DMS153 (cell line): ENCODE measurements at regions not wholly inside any gene's neighbourhood (a gene's known extent, or its start where the extent isn't known, plus 50 kb on each side); places are given as distances from the start of the nearest gene placed in this dataset.
A peak's percentile ranks its signal among the peaks of the same experiment; 100 is the strongest.
"Not testable (repeated sequence)": the region's sequence is repeated elsewhere in the genome, so short reads cannot be mapped to it uniquely, and the experiment has no call there.

Experiments used
- DNase-seq: peaks from one replicate; lab custom pipeline; 2025; lab: John Stamatoyannopoulos, UW

DNA sequence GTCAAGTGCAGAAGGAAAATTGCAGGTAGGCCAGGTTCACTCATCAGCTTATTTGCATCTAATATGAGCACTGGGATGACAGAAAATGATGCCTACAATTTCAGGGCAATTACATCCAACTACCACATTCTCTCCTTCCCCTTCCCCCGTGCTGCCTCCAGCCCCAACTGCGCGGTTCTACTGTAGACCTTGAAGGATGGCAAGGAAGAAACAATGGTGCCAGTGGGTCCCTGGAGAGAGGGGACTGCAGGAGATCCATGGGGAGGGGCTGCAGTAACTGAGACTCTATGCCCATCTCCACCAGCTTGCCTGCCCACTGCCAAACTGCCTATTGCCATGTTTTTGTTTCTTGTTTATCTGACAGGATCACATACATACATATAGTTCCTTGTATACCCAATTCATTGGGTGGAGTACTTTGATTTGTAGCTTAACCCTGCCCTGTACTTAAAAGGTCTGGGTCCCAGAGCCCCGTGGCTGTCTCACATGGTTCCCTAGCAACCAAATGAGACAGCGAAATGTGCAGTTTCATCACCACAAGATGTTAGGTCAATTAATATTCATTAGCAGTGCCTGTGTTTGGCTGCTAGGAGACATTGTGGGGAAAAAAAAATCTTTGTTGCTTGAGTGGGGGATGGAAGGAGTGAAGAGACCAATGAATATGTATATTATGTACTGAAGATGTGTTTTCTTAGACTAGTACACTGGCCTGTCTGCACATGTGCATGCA lies 253.5 kb upstream of the PLET1 start:
- DNase-seq = peak; percentile 76

DNA sequence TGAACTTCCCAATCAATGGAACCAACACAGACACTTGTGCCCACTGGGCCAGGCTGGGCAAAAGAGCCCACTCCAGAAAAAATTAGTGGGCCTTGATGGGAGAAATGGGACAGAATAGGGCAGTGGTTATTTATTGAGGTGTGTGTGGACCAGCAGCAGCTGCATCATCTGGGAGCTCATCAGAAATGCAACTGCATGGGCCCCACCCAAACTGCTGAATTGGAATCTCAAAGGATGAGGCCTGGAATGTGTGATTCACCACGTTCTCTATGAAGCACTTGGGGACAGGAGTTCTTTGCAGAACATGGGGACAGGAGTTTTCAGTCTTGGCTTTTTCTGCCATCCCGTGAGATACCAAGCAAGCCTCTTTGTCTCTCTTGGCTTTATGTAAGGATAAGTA lies 255.6 kb upstream of the PLET1 start:
- no peak for DNase-seq

DNA sequence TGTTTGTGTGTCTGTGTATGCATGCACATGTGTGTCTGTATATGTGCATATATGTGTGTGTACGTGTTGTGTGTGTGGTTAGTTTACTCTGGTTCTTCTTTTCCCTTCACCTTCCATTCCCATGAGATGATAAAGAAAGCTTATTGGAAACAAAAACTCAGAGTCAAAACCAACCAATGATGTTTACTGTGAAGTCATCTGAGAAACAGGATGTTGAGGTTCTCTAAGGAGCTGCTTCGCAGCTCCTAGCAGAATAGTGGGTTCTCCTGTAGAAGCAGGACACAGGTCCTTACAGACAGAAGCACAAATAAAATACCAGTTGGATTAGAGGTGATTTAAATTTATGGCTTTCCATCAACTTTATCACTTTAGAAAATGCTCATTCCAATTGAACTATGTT lies 256.1 kb upstream of the PLET1 start:
- DNase-seq = no peak

DNA sequence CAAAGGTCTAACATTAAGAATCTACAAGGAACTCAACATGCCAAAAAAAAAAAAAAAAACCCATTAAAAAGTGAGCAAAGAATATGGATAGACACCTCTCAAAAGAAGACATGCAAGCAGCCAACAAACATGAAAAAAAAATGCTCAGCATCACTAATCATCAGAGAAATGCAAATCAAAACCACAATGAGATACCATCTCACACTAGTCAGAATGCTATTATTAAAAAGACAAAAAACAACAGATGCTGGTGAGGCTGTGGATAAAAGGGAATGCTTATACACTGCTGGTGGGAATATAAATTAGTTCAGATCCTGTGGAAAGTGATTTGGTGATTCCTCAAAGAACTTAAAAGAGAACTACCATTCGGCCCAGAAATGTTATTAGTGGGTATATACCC lies 257.7 kb upstream of the PLET1 start:
- no peak for DNase-seq

DNA sequence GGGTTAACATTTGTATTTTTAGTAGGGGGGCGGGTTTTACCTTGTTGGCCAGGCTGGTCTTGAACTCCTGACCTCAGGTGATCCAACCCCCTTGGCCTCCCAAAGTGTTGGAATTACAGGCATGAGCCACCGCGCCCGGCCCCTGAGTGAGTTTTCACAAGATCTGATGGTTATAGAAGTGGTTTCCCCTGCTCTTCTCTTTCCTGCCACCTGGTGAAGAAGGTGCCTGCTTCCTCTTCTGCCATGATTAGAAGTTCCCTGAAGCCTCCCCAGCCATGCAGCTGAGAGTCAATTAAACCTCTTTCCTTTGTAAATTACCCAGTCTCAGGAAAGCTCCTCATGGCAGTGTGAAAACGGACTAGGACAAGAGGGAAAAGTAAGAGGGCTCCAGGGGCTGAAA lies 259.1 kb upstream of the PLET1 start:
- no peak for DNase-seq

DNA sequence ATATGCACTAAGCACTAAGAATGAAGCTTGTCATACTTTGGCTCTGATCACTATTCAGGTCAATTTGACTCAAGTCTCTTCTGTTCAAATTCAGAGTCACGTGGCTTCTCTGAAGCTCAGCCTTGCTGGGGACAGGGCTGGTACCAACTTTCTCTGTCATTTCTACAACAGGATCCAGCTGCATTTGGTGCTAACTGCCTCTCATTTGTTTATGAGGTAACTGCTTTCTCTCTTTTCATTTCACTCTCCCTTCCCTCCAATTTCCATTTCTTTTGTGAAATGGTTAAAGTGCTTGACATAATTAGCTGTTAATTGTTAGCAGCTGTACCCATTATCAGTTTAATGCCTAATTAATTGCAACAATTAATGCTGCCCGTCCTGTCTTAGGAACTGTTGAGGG lies 259.7 kb upstream of the PLET1 start:
- no peak for DNase-seq

DNA sequence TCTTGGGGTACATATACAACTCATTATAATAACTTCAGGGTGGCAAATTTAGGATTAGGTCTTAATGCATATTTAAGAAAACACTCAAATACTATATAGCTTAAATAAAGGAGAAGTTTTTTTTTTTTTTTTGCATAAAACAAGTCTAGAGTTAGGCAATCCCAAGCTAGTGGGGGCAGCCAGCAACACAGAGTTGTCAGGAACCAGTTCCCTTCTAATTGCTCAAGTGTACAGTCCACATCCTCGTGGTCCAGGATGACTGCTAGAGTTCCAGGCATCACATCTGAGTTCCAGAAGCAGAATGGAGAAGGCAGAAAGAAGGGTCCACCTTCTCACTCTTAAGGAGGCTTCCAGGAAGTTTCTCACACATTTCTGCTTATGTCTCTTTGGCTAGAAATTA lies 261.9 kb upstream of the PLET1 start:
- DNase-seq = no peak

DNA sequence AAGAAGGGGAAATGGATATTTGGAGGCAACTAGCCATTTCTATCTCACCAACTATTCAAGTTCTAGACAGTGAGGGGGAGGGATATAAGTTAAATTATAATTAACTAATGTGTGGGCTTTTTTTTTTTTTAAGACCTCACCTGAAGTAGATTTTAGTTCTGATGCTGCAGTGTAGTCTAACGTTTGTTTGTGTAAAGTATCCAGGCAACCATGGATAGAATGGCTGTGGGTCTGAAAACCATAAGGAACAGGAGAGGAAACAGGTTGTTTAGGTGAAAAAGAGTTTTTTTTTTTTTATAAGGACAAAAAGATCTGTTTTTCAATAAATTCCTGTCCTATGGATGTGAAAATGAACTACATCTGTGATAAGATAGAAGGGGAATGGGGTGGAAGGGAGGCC lies 262.4 kb upstream of the PLET1 start:
- DNase-seq = no peak

DNA sequence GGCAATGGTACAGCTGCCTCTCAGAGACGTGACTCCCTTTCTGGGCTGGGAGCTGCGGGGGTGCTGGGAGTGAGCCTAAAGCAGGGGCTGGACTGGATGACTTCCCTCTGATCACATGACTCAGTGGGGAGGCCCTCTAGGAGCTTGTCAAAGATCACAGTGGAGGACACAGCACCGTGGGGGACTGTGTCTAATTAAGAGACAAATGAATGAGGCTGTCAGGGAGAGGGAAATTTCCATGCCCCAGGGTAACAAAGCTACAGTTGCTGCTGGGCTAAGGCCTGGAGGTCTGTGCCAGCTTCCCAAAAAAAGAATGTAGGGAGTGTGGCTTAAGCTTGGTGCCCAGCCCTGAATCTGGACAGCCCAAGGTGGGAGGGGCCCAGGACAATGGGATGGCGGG lies 262.8 kb upstream of the PLET1 start:
- peak; percentile 46 for DNase-seq

DNA sequence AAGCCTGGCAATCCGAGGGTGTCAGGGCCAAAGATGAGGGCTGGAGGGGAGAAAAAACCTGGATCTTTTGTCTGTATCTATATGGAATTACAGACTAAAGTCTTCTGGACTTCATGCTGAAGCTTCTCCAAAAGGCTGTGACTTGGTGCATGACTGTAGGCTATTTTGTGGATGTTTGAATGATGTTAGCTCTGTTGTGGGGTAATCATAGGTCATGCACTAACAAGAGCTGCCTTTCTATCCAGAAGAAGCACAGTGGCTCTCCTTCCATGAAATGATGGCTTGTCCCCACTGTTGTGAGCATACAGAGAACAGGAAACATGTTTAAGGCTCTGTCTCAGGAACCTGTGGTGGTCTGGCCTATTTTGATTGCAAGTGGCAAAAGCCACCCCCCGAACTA lies 263.3 kb upstream of the PLET1 start:
- no peak for DNase-seq

DNA sequence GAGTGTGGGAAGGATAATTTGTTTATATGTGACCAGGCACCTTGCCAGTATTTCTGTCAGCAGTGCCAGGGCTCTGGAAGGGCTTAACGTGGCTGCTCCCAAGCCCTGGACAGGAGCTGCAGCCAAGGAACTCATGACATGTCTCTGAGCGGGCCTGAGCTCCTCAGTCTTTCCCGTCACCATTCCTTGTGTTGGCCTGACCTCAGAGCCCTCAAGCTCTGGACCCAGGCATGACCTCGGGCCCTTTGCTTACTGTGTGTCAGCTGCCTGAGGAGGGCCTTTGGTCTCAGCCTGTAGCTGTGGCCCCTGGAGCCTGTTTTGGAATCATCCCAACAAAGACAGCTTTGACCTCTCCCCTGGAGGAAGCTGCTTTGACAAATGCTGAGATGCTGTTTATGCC lies 264.1 kb upstream of the PLET1 start:
- no peak for DNase-seq

DNA sequence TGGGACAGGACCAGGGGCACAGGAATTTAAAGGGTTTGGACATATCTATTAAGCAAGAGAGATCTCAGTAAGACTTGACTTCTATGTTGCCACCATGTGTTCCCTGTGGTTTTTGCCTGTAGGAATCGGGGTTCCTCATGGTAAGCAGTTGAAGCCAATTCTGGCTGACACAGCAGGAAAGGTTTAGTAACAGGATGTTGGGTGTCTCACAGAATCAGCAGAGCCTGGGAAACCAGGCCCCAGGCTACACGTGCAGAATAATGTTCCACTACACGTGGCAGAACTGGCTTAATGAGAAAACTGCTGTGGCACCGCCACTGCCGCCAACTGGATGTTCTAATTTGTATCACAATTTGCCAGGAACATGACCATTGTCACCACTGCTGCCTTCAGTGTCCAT lies 264.6 kb upstream of the PLET1 start:
- no peak for DNase-seq

DNA sequence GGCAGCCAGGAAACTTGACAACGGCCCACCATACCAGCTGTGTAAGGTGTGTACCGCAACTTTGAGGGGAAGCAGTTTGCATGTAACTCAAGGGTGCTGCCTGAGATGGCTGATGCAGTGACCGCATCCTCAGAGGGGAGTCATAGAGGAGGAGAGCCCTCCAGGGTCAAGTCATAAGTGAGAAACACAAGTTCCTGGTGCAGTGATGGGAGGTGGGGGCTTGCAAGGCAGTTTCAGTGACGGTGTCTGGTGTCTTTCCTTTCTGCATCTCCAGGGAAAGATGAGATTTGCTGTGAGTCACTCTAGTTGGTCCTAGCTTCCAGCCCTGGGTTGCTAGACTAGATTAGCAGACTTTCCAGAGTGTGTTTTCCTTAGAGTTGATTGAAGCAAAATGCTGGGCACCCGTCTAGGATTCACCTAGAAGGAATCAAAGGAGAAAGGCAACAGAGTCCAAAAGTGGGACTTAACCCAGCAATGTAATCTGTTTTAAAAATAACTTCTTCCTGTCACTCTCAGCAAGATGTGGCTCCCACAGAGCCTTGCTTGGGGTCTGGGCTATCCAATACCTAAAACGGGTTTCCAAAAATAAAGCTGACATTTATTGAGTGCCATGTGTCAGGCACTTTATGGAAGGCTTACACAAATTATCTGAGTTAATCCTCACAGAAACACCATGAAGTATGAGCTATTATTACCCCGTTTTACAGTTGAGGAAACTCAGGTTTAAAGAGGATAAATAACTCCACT lies 265.4 kb upstream of the PLET1 start:
- DNase-seq = no peak

DNA sequence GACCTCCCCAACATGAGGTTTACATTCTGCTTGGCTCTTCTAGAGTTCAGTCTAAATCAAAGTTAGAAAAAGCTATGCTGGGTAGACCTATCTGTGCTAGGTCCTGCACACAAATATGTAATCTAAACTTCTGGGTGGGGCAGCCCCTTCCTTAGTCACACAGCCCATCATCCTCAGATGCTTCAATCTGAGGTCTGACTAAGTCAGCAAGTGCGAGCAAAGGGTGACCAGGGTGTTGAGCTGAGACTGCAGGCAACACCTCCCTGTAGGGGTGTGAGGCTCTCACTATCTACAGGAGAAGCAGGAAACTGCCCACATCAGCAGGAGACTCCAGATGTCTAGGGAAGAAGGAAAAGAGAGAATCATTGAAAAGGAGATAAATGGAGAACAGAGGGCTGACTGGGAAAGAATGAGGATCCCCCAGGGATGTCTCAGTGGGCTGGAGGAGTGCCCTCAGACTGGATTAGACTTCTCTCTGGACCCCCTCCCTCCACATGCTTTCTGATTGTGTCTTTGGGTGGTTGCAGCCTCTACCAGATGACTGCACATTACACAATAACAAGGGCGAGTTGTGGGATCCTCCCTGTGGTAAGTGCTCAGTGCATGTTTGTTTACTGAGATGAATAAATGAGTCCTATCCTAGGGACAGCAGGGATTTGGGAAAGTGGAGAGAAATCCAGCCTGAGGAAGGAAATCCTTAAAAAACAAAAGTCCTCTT lies 266.2 kb upstream of the PLET1 start:
- DNase-seq = no peak

DNA sequence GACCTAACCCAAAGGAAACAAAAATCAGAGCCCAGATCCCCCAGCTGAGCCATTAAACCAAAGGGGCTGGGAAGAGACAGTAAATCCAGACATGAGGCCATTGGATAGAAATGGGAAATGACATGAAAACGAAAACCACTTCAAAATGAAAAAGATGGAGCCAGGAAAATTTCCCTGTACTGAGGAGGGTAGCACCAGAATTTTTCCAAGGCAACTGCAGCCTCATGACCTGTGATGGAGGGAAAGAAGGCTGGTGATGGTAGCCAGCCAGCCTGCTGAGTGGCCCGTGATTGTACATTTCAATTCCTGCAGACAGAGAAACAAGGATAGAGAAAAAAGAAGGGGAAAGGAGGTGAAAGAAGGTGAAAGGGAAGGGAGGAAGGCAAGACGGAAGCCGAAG lies 268.4 kb upstream of the PLET1 start:
- no peak for DNase-seq

DNA sequence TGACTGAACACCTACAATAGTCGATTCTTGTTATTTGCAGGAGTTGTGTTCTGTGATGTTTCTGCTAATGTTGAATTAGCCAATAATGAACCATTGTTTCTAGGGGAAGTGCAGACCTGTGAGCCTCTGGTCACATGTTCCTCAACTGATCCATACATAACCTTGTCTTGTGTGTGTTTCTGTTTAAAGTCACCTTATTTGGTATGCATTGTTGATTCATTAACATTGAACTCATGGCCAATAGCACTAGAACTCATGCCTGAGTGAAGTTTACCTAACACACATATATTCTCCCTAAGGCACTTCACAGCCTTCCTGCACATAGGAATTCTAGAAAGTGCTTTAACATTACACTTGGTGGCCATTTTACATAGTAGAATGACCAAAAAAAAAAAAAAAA lies 271.8 kb upstream of the PLET1 start:
- no peak for DNase-seq

DNA sequence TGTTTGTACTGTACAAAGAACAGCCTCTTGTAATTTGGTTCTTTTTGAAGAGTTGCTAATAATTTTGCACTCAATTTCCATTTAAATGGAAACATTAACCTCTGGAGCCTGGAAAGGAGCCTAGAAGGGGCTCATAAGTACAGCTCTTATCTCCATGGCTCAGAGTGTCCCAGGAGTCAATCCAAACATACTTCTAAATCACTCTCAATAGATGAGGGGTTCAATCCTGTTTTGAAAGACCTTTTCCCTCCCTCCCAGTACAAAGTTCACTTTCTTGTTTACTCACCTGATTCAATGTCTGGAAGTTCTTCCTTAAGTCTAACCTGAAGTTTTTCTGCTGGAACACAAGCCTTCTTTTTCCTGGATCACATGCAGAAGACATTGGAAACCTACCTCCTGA lies 273.0 kb upstream of the PLET1 start:
- DNase-seq = no peak

DNA sequence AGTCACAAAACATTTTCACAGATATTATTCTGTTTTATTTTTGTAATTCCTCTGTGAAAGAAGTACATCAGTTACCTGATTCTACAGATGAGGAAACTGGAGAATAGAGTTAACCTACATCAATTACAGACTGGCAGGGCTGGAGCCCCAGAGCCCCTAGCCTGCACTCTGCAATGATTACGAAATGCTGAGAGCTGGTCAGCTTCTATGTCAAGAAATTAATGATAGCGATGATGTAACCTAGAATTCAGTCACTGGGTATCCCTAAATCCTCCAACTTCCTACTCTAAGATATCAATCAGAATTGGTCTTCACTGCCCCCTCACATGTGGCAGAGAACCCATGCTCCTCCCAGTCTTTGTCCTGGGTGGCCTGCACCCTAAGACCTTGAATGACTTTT lies 273.5 kb upstream of the PLET1 start:
- DNase-seq = no peak

DNA sequence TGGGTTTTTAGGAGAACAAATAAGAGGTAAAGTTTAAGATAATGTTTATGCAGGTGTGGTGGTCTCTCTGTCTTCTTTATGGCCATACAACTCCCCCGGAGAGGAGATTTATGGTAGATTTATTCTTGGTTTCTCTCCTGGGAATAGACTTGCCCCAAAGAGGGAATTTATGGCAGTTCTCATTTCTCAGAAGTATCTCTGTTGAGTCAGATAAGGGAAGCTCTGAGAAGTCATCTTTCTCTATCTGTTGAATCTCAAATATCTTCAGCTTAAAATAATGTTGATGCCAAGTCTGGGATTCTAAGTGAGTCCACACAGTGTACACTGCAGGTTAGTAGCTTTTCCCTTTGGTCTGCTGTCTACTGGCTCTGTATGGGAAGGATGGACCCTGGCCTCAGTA lies 276.4 kb upstream of the PLET1 start:
- DNase-seq = no peak

DNA sequence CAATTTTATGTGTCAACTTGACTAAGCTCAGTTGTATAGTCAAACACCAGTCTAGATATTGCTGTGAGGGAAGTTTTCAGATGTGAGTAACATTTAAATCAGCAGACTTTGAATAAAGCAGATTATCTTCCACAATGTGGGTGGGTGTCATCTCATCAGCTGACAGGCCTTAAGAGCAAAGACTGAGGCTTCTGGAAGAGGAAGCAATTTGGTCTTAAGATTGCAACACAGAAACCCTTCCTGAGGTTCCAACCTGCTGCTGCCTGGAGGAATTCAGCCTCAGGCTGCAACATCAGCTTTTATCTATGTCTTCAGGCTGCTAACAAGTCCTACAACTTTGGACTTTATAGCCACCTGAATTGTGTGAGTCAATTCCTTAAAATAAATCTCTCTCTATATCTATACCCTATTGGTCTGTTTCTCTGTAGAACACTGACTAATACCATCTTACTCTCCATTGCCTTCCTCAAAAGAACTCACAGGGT lies 277.2 kb upstream of the PLET1 start:
- DNase-seq = no peak

DNA sequence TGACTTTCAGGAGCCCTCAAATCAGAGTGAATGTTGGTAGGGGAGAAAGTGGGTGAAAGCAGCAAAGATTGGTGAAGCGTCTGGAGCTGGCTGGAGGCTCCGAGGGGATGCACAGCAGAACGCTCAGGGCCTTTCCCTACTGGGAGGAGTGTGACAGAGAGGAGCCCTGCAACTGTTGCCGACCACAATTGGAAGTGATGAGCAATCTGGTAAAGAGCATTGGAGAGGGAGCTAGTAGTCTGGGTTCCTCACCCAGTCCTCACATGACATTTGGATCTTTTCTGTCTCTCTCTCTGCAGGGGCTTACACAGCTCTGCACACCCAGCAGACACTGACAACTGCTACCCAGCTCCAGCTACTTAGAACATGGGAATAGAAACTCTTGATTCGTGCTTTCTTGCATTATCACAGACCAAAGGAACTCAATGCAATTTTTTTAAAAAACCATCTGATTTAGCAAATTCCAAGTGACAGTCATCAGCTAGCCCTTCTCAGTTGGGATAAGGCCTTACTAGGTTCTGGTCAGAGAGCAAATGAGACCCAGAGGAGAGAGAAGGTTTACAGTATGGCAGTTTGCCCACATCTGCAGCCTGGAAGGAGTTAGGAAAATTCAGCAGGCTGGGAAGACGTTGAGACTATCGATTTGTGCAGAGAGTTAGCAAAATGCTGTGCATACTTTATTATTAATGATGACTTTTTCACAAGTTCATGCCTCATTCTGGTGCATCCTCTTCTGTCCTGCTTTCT lies 278.0 kb upstream of the PLET1 start:
- DNase-seq = no peak

DNA sequence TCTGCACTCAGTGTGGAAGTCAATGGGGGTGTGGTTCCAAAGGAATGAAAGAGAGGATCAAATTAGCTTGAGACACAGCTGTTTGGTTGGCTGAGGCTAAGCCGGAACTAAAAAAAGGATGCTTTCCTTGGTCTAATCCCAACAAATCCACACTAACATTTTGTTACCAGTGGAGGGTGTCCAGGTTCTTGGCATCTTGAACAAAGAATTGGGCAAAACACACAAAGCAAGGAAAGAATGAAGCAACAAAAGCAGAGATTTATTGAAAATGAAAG lies 278.6 kb upstream of the PLET1 start:
- DNase-seq = not testable (repeated sequence)

DNA sequence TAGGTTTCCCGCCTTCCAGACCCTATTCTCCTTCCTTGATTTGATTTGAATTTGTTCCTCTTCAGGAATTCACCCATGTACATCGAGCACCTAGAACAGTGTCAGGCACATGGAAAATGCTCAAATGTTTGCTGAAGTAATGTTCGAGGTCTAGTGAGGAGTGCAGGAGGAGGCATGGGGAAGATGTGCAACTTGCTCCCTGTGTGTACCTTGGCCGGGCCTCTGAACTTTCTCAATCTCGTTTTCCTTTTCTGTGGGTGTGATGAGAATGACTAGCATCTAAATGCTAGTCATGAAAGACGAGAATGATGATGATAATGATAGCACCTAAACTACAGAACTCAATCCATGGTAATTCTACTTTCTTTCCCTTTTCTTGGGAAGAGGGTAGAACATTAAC lies 279.1 kb upstream of the PLET1 start:
- no peak for DNase-seq
